ENCODE measurements at regions not wholly inside any gene's neighbourhood (a gene's known extent, or its start where the extent isn't known, plus 50 kb on each side); places are given as distances from the start of the nearest gene placed in this dataset.

DNA sequence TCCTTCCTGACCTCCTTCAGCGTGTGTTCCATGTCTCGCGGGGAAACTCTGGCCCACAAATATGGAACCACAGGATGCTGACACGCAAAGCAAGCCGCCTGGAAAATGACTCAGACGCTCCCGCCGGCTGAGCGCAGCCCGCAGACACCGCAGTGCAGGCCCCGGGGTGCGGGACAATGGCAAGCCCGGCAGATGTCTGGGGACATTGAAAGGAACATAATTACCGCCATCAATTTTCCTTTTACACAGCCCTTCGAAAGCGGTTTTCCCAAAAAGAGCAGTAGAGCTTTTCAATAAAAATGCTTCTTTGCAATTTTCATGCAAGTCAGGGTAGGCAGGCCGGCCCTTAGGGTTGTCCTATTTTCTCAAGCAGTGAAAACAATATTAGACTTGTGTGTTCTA is 159.2 kb upstream of the SH3BP4 start:
- TF ChIP-seq, protein P1, sequence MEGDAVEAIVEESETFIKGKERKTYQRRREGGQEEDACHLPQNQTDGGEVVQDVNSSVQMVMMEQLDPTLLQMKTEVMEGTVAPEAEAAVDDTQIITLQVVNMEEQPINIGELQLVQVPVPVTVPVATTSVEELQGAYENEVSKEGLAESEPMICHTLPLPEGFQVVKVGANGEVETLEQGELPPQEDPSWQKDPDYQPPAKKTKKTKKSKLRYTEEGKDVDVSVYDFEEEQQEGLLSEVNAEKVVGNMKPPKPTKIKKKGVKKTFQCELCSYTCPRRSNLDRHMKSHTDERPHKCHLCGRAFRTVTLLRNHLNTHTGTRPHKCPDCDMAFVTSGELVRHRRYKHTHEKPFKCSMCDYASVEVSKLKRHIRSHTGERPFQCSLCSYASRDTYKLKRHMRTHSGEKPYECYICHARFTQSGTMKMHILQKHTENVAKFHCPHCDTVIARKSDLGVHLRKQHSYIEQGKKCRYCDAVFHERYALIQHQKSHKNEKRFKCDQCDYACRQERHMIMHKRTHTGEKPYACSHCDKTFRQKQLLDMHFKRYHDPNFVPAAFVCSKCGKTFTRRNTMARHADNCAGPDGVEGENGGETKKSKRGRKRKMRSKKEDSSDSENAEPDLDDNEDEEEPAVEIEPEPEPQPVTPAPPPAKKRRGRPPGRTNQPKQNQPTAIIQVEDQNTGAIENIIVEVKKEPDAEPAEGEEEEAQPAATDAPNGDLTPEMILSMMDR (IDR thresholded peaks at IDR 0.05): no peak

DNA sequence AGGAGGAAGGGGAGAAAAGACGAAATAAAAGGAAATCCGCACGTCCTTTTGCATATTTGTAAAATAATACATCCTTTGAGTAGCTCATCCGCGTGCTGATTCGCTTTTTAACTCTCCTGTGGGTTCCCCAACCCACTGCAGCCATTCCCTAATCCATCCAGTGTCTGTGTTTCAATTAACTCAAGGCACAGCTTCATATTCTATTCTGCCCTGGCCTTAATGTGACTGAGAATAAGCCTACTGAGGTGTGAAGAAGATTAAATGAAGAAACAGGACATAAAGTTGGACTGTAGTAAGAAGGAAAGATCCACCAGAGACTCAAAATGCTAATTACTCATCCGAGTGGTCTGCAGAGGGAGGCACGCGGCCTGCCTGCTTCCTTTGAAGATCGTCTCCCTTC is 161.4 kb upstream of the SH3BP4 start:
- TF ChIP-seq, protein P1 (IDR thresholded peaks at IDR 0.05): no peak

DNA sequence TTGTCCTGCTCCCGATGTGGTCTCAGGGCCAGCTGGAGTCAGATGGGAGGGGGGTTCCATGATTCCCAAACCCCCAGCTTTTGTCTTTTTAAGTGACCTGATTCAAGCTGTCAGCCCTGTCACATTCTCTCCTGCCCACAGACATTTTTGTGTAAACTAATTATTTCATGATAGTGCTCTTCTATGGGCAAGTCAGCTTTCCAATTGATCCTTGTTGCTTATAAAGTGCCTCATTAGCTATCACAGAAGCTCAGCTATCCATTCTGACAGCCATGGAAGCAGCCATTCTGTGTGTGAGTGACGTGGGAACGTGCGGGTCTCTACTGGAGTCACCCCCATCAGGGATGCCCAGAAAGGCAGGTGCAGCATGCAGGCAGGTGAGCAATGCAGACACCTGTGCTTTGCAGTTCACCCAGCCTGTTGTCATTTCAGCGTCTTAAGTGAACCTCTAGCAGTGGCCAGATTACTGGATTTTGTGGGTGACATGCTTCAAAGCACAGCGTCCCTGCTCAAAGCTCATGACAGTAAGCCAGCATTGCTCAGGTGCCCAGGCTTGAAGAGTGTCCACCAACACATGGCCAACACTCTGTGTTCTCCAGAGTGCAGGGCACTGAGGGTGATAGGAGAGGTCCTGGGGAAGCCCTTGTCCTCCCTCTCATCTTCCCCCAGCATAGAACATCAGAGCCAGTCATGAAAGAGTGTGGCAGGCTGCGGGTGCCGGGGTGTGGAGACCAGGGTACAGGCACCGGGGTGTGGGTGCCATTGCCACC is 162.1 kb upstream of the SH3BP4 start:
- TF ChIP-seq, protein P1 (IDR thresholded peaks at IDR 0.05): no peak

DNA sequence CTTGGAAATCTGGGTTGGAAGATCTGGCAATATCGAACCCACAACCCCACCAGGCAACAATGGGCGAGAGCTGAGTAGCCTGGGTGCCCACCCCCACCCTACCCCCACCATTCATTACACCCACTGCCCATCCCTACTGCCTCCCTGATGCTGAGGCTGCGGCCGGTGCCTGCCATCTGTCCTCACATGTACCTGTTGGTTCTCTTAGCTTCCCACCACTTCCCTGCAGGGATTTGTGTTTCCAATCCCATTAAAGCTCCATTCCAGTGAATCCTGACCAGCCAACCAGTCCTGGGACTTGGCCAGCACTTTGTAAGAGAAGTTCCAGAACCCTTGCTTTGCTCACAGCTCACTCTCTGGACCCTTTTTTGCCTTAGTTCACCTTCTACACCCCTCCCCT is 163.0 kb upstream of the SH3BP4 start:
- TF ChIP-seq, protein P1 (IDR thresholded peaks at IDR 0.05): no peak

DNA sequence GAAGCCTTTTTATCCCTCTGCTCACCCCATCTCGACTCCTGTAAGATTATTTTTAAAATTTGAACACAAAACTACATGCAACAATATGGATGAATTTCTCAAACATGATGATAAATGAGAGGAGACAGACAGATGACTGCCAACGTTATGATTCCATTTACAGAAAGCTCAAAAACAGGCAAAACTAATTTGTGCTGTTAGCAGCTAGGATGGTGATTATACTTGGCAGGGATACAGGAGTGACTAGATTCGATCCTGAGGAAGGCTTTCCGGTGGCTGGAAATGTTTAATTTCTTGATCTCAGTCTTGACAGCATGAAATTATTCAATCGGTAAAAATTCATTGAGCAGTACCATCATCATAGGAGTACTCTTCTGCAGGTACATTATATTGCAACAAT is 163.4 kb upstream of the SH3BP4 start:
- TF ChIP-seq, protein P1 (IDR thresholded peaks at IDR 0.05): no peak

DNA sequence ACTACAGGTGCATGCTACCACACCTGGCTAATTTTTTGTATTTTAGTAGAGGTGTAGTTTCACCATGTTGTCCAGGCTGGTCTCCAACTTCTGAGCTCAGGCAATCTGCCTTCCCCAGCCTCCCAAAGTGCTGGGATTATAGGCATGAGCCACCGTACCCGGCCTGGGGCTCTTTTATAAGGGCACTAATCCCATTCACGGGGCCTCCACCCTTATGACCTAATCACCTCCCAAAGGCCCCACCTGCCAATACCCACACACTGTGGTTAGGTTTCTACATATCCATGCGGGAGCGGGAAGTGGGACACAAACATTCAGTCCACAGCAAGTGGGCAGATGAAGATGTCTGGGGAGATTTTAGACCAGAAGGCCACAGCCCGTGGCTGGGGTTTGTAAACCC is 164.7 kb upstream of the SH3BP4 start:
- TF ChIP-seq, protein P1 (IDR thresholded peaks at IDR 0.05): no peak

DNA sequence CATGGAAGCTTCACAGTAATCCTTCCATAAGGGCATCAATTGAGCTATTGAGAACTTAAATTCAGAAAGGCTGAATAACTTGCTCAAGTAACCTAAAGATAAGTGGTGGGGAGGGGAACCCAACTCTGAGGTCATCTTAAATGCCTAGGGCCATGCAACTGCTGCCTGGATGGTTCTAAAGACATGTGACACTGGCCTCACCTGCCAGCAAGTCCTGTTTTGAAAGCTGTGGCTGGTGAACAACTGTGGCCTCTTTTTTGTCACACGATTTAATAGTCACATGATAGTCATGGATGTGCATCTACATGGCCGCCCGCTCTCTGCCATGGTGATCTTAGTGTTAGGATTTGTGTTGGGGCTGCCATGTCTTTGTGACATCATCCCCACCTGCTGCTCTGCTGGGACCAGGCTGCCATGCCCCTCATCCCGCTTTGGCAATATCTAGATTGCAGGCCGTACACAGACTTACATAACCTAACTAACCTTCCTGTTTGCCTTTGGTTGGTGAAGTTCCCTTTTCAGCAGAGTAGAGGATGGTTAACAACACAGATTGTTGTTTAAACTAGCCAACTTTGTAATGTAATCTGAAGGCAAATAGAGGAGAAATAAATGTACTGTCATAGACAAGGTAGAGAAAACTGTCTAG is 177.9 kb upstream of the SH3BP4 start:
- TF ChIP-seq, protein P1 (IDR thresholded peaks at IDR 0.05): no peak
